SU-DHL-6 (cell line): ENCODE measurements at regions not wholly inside any gene's neighbourhood (a gene's known extent, or its start where the extent isn't known, plus 50 kb on each side); places are given as distances from the start of the nearest gene placed in this dataset.

Source experiments
- EZH2phosphoT487 ChIP-seq: fragments of 200-600 bp; sonication (generic), shearing (Covaris generic); conservative IDR thresholded peaks from 2 replicates; pipeline ENCODE4 v1.6.1; 2018; ENCODE audit warnings: mild to moderate bottlenecking, antibody characterized with exemption, low read length, moderate library complexity, mixed read lengths
- TF ChIP-seq, protein P1 (sequence below): fragments of 200-600 bp; sonication (generic); IDR thresholded peaks from one replicate; pipeline ENCODE4 v1.5.1; 2017; ENCODE audit warnings: antibody characterized with exemption, mild to moderate bottlenecking, low read length, moderate library complexity; ENCODE audit not compliant: insufficient read depth, poor library complexity, severe bottlenecking

DNA sequence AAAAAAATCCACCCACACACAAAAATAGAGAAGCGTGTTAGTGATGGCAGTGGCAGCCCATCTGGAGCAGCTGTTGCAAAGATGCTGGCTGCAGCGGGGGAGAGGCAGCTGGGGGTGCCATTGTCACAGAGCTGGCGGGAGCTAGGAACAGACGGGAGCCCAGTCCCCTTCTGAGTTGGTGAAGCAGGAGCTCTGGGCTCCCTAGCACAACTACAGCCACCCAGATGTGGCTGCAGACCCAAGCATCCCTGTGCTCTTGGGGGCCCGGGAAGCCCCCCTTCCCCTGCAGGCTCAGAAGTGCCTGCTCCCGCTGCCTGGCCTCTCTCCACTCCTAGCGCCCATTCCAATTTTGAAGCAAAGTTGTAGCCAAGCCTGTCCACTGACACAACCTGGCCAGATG lies 366.6 kb upstream of the MC4R start:
- TF ChIP-seq, protein P1, sequence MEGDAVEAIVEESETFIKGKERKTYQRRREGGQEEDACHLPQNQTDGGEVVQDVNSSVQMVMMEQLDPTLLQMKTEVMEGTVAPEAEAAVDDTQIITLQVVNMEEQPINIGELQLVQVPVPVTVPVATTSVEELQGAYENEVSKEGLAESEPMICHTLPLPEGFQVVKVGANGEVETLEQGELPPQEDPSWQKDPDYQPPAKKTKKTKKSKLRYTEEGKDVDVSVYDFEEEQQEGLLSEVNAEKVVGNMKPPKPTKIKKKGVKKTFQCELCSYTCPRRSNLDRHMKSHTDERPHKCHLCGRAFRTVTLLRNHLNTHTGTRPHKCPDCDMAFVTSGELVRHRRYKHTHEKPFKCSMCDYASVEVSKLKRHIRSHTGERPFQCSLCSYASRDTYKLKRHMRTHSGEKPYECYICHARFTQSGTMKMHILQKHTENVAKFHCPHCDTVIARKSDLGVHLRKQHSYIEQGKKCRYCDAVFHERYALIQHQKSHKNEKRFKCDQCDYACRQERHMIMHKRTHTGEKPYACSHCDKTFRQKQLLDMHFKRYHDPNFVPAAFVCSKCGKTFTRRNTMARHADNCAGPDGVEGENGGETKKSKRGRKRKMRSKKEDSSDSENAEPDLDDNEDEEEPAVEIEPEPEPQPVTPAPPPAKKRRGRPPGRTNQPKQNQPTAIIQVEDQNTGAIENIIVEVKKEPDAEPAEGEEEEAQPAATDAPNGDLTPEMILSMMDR: no peak
- TF ChIP-seq EZH2phosphoT487: no peak
